GM12872 (cell line): ENCODE measurements at regions not wholly inside any gene's neighbourhood (a gene's known extent, or its start where the extent isn't known, plus 50 kb on each side); places are given as distances from the start of the nearest gene placed in this dataset.

Experiments
- CTCF ChIP-seq: IDR thresholded peaks from 3 replicates; pipeline ENCODE4 v1.5.1; 2011; ENCODE audit warnings: low read depth, mild to moderate bottlenecking, low read length, moderate library complexity; ENCODE audit not compliant: insufficient read depth

DNA sequence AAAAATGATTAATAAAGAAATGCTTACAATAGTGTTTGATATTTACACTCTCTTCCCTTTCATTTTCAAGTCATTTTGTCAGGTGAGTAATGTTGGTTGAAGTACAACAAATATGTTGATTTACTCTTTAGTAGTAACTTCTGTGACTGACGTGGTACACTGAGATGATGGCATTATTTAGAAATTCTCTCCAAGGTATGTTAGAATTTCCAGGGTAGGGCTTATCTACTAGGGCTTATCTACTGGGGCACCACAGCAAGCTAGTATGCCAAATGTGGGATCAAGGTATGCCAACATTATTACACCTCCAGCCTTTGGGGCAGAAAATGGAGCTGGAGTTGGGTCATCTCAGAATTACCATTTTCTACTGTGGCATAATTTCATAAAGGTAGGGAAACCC, 157.4 kb upstream of the AGTR1 start:
- no peak for TF ChIP-seq CTCF

DNA sequence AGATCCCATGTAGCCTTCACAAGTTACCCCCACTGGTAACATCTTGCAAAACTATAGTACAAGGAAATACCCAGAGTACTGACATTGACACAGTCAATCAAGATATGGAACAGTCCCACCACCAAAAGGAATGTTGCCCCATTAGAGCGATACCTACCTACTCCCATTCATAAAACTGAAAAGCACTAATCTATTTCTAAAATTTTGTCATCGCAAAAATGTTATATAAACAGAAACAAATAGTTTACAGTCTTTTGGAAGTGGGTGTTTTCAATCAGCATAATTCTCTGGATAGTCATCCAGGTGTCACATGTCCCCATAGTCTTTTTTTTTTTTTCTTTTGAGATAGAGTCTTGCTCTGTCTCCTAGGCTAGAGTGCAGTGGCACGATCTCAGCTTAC, 156.9 kb upstream of the AGTR1 start:
- TF ChIP-seq CTCF = no peak

DNA sequence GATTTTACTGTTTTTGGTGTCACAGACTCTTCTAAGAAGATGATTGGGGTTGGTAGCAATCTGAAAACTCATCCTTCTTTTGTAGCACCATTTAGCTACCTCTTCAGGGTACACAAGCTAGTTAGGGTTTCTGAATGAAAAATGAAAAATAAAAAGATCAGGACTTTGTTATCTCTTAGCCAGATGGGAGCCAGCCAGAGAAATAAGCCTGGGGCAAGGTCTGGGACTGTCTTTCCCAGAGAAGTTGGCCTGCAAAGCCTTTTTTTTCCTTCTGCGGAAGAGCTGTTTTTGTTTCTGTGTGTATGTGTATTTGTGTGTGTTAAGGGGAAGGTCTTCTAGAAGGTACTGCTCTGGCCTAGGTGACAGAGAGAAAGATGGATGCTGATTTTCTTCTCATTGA, 150.7 kb upstream of the AGTR1 start:
- no peak for TF ChIP-seq CTCF

- TF ChIP-seq CTCF = no peak
These were observed 145.9 kb upstream of the AGTR1 start for GRCh38 chr3:148551767-148552260.

- TF ChIP-seq CTCF = no peak
These were observed 143.3 kb upstream of the AGTR1 start for GRCh38 chr3:148554367-148554766.

- TF ChIP-seq CTCF = no peak
These were observed 141.0 kb upstream of the AGTR1 start for GRCh38 chr3:148556664-148557063.

- no peak for TF ChIP-seq CTCF
These were observed 115.6 kb upstream of the AGTR1 start for GRCh38 chr3:148582126-148582525.

DNA sequence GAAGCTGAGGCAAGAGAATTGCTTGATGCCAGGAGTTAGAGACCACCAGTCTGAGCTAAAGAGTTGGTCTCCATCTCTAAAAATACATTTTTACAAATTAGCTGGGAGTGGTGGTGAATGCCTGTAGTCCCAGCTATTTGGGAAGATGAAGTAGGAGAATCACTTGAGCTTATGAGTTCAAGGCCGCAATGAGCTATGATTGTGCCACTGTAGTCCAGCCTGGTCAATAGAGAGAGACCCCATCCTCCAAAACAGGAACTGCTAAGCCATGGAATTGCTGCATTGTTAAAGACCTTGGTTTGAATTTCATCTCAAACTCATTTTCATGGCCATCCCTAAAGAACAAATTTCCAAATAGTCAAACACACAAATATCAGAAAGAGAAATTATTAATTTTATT, 113.9 kb upstream of the AGTR1 start:
- no peak for TF ChIP-seq CTCF
